GM12878 (cell line): ENCODE measurements at regions not wholly inside any gene's neighbourhood (a gene's known extent, or its start where the extent isn't known, plus 50 kb on each side); places are given as distances from the start of the nearest gene placed in this dataset.

Experiments used
- ATAC-seq: fragments of 200-7000 bp; cut with Tn5 transposase; 3 replicates; pipeline ENCODE4 v1.9.1; 2020; ENCODE audit warnings: mild to moderate bottlenecking, moderate library complexity
- BruUV-seq: library from RNA; stranded (reverse); fragments of 400-500 nt; replicated peaks from 2 replicates; lab custom pipeline; 2021; lab: Mats Ljungman, UMichigan
- CTCF ChIA-PET: fragments of 300-600 bp; sonication (Branson Sonifier 250); formaldehyde crosslinking; extraction: SDS; loops from one replicate; lab custom pipeline; 2021; ENCODE audit warnings: inconsistent platforms; lab: Yijun Ruan, JAX
- POLR2A ChIA-PET: fragments of 350-600 bp; formaldehyde crosslinking; extraction: SDS; loops from one replicate; lab custom pipeline; 2021; ENCODE audit warnings: inconsistent platforms; lab: Charles Lee
- RAD21 ChIA-PET: fragments of 300-600 bp; sonication (Branson Sonifier 250); formaldehyde crosslinking; loops from one replicate; lab custom pipeline; 2023; ENCODE audit warnings: antibody characterized with exemption; ENCODE audit not compliant: unreplicated experiment; lab: Charles Lee
- SMC1A ChIA-PET: fragments of 300-600 bp; sonication (Branson Sonifier 250); formaldehyde crosslinking; loops from one replicate; lab custom pipeline; 2023; ENCODE audit not compliant: unreplicated experiment, uncharacterized antibody; lab: Charles Lee
- DNase-seq: peaks from one replicate; pipeline ENCODE4 v3.0.0-alpha.2; 2011; ENCODE audit warnings: low read depth, low spot score
- FAIRE-seq: peaks from 3 replicates; lab custom pipeline; 2011; peaks lifted over from hg19 to GRCh38; lab: Jason Lieb, UNC
- H2AFZ ChIP-seq: 2 replicates; pipeline ENCODE4 v1.6.0; 2011; ENCODE audit warnings: low read depth, low read length, control low read depth; ENCODE audit not compliant: control insufficient read depth
- H3K27ac ChIP-seq: 2 replicates; pipeline ENCODE4 v1.5.1; 2011; ENCODE audit warnings: control low read depth; ENCODE audit not compliant: control insufficient read depth, insufficient read depth
- H3K27me3 ChIP-seq, 2 experiments: replicated peaks in 1 of 2; 2 replicates each; pipeline versions ENCODE4 v1.6.0 to v1.6.1; 2011; ENCODE audit warnings: low read length in 1 of 2; ENCODE audit not compliant: control insufficient read depth in 2 of 2, insufficient read depth in 2 of 2
- H3K36me3 ChIP-seq, 2 experiments: 2 replicates each; pipeline ENCODE4 v1.5.1; 2011; ENCODE audit warnings: low read length in 1 of 2; ENCODE audit not compliant: control insufficient read depth in 2 of 2, insufficient read depth in 2 of 2
- H3K4me1 ChIP-seq: 2 replicates; pipeline ENCODE4 v1.6.1; 2011; ENCODE audit warnings: mild to moderate bottlenecking, low read length, moderate library complexity, mixed read lengths; ENCODE audit not compliant: control insufficient read depth, insufficient read depth
- H3K4me2 ChIP-seq: 2 replicates; pipeline ENCODE4 v1.6.0; 2011; ENCODE audit warnings: control low read depth; ENCODE audit not compliant: control insufficient read depth, insufficient read depth
- H3K4me3 ChIP-seq: fragments of 200-600 bp; sonication (generic); 2 replicates; pipeline ENCODE4 v1.5.1; 2016
- H3K79me2 ChIP-seq: 2 replicates; pipeline ENCODE4 v1.6.0; 2011; ENCODE audit warnings: low read length; ENCODE audit not compliant: control insufficient read depth, insufficient read depth
- H3K9ac ChIP-seq: 2 replicates; pipeline ENCODE4 v1.8.0; 2011; ENCODE audit warnings: low read length, control low read depth, mixed read lengths; ENCODE audit not compliant: control insufficient read depth, insufficient read depth
- H3K9me3 ChIP-seq: replicated peaks from 3 replicates; pipeline ENCODE4 v1.5.1; 2011; ENCODE audit warnings: mild to moderate bottlenecking, low read length; ENCODE audit not compliant: control insufficient read depth, insufficient read depth
- H4K20me1 ChIP-seq: 2 replicates; pipeline ENCODE4 v1.6.0; 2011; ENCODE audit not compliant: control insufficient read depth, insufficient read depth
- CHD4 ChIP-seq: fragments of 200-600 bp; sonication (generic); IDR thresholded peaks from 2 replicates; pipeline ENCODE4 v1.6.1; 2016; ENCODE audit warnings: mild to moderate bottlenecking
- CREB1 ChIP-seq: IDR thresholded peaks from 2 replicates; pipeline ENCODE4 v1.6.1; 2012; ENCODE audit warnings: low read depth, mild to moderate bottlenecking, inconsistent platforms
- GABPA ChIP-seq: IDR thresholded peaks from 2 replicates; pipeline ENCODE4 v1.6.1; 2014; ENCODE audit warnings: antibody characterized with exemption, low read depth, mild to moderate bottlenecking, inconsistent platforms
- MTA2 ChIP-seq: fragments of 450-650 bp; IDR thresholded peaks from 2 replicates; pipeline ENCODE4 v1.6.1; 2016; ENCODE audit warnings: low read depth, mild to moderate bottlenecking, moderate library complexity
- NFYB ChIP-seq: IDR thresholded peaks from 2 replicates; pipeline ENCODE4 v1.6.1; 2011; ENCODE audit warnings: low read depth, mild to moderate bottlenecking, low read length, improper control_type of control experiment, moderate library complexity; ENCODE audit not compliant: insufficient read depth
- POLR2AphosphoS2 ChIP-seq: IDR thresholded peaks from 2 replicates; pipeline ENCODE4 v1.6.1; 2011; ENCODE audit warnings: low read depth, mild to moderate bottlenecking, low read length, improper control_type of control experiment, moderate library complexity
- POLR2AphosphoS5 ChIP-seq: IDR thresholded peaks from 2 replicates; pipeline ENCODE4 v1.6.1; 2011; ENCODE audit warnings: mild to moderate bottlenecking, low read length, inconsistent platforms
- RAD51 ChIP-seq: fragments of 450-650 bp; IDR thresholded peaks from 2 replicates; pipeline ENCODE4 v1.6.1; 2016; ENCODE audit warnings: moderate library complexity, mild to moderate bottlenecking, inconsistent platforms
- SREBF1 ChIP-seq: IDR thresholded peaks from 2 replicates; pipeline ENCODE4 v1.6.1; 2012; ENCODE audit warnings: mild to moderate bottlenecking, low read length
- SREBF2 ChIP-seq: IDR thresholded peaks from 2 replicates; pipeline ENCODE4 v1.6.1; 2012; ENCODE audit warnings: mild to moderate bottlenecking, low read length
- YBX1 ChIP-seq: fragments of 450-650 bp; IDR thresholded peaks from 2 replicates; pipeline ENCODE4 v1.6.1; 2016; ENCODE audit warnings: antibody characterized with exemption
- ZNF217 ChIP-seq: fragments of 450-650 bp; IDR thresholded peaks from 2 replicates; pipeline ENCODE4 v1.6.1; 2017; ENCODE audit warnings: antibody characterized with exemption, mild to moderate bottlenecking
- ZNF384 ChIP-seq: IDR thresholded peaks from 2 replicates; pipeline ENCODE4 v1.6.1; 2012; ENCODE audit warnings: low read depth, mild to moderate bottlenecking, low read length, improper control_type of control experiment, borderline replicate concordance
- ZNF622 ChIP-seq: fragments of 450-650 bp; IDR thresholded peaks from 2 replicates; pipeline ENCODE4 v1.6.1; 2017; ENCODE audit warnings: mild to moderate bottlenecking, inconsistent platforms
- WGBS: methylation state at CpG from one replicate; pipeline ENCODE4 v1.1.6; 2016; ENCODE audit warnings: low lambda C conversion rate; ENCODE audit not compliant: insufficient replicate concordance, insufficient coverage; ENCODE audit errors: missing lambda C conversion rate; 5-methylcytosine and 5-hydroxymethylcytosine counted together
- in situ Hi-C: fragments of 300-500 bp; cut with MboI; formaldehyde crosslinking; loops from 9 replicates; pipeline ENCODE4 v1.14.3; 2018; ENCODE audit warnings: mixed read lengths
- intact Hi-C: fragments of 100-400 bp; cut with micrococcal nuclease; formaldehyde crosslinking; loops from one replicate; pipeline ENCODE4 v1.14.2; 2022; ENCODE audit not compliant: unreplicated experiment
- TF ChIP-seq, protein P1 (sequence below): IDR thresholded peaks from 2 replicates; pipeline ENCODE4 v1.6.1; 2012; ENCODE audit warnings: mild to moderate bottlenecking, low read depth, low read length

DNA sequence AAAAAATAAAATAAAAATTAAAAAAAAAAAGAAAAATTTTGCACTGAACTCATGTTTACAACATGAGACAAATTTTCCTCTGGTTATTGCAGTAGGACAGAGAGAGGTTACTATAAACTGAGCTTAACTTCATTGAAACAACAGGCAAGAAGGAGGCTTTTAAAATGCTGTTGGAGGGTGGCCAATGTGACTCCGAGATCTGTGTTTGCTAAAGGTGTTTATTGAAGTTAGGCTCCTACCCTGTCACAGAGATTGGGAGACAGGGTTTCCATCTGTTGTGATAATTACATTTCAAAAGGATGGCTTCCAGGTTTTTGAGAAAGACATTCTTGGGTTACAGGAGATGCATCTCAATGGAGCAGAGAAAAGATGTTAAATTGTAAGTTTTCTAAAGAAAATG, 370.5 kb upstream of the HS3ST1 start:
- CTCF ChIA-PET = no interaction called here
- Histone ChIP-seq H3K27me3 (no peaks in the 10 kb centered on the region), H3K36me3 (no peaks in the 10 kb centered on the region), H3K9ac (no peak overlapping the region), H3K79me2 (no peaks in the 10 kb centered on the region), H3K4me2 (no peak overlapping the region), H3K4me1 (no peaks in the 10 kb centered on the region), H2AFZ (no peak overlapping the region), H4K20me1 (no peaks in the 10 kb centered on the region), H3K4me3 (no peak overlapping the region), H3K27ac (no peak overlapping the region), H3K9me3 (no peaks in the 10 kb centered on the region)
- no TSS peak for BruUV-seq
- POLR2A ChIA-PET = no interaction called here
- no peak for TF ChIP-seq SREBF1
- FAIRE-seq = no peak
- SMC1A ChIA-PET = no interaction called here
- in situ Hi-C loops (no loop called here), intact Hi-C loops (no loop called here)
- RAD21 ChIA-PET = no interaction called here
- ATAC-seq = no peak
- WGBS = 0% methylated on average over 1 of the region's 1 CpG
- DNase-seq = no peak

DNA sequence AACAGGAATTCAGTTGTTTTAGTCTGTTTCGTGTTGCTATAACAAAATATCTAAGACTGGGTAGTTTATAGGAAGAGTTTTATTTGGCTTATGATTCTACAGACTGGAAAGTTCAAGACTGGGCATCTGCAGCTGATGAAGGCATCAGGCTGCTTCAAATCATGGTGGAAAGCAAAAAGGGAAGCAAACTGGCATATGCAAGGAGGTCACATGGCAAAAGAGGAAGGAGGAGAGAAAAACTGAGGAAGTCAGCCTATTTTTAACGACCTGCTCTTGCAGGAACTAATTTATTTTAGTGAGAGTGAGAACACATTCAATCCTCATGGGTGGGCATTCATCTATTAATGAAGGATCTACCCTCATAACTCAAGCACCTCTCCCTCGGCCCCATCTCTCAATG, 363.1 kb upstream of the HS3ST1 start:
- no TSS peak for BruUV-seq
- no peak overlapping the region for H3K4me2 ChIP-seq
- CTCF ChIA-PET = no interaction called here
- TF ChIP-seq NFYB (no peak), ZNF217 (no peak), CHD4 (no peak), CREB1 (no peak), GABPA (no peak), SREBF2 (no peak), POLR2AphosphoS2 (no peak), POLR2AphosphoS5 (no peak), MTA2 (no peak), RAD51 (no peak), ZNF384 (no peak), ZNF622 (no peak), YBX1 (no peak)
- TF ChIP-seq, protein P1, sequence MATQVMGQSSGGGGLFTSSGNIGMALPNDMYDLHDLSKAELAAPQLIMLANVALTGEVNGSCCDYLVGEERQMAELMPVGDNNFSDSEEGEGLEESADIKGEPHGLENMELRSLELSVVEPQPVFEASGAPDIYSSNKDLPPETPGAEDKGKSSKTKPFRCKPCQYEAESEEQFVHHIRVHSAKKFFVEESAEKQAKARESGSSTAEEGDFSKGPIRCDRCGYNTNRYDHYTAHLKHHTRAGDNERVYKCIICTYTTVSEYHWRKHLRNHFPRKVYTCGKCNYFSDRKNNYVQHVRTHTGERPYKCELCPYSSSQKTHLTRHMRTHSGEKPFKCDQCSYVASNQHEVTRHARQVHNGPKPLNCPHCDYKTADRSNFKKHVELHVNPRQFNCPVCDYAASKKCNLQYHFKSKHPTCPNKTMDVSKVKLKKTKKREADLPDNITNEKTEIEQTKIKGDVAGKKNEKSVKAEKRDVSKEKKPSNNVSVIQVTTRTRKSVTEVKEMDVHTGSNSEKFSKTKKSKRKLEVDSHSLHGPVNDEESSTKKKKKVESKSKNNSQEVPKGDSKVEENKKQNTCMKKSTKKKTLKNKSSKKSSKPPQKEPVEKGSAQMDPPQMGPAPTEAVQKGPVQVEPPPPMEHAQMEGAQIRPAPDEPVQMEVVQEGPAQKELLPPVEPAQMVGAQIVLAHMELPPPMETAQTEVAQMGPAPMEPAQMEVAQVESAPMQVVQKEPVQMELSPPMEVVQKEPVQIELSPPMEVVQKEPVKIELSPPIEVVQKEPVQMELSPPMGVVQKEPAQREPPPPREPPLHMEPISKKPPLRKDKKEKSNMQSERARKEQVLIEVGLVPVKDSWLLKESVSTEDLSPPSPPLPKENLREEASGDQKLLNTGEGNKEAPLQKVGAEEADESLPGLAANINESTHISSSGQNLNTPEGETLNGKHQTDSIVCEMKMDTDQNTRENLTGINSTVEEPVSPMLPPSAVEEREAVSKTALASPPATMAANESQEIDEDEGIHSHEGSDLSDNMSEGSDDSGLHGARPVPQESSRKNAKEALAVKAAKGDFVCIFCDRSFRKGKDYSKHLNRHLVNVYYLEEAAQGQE = no peak
- no peak overlapping the region for H2AFZ ChIP-seq
- H4K20me1 ChIP-seq = no peaks in the 10 kb centered on the region
- H3K9ac ChIP-seq = no peak overlapping the region
- no peaks in the 10 kb centered on the region for H3K4me1 ChIP-seq
- ATAC-seq (no peak), FAIRE-seq (no peak), DNase-seq (no peak)
- no peaks in the 10 kb centered on the region for H3K9me3 ChIP-seq
- no peak overlapping the region for H3K4me3 ChIP-seq
- POLR2A ChIA-PET = no interaction called here
- SMC1A ChIA-PET = no interaction called here
- RAD21 ChIA-PET = no interaction called here
- H3K79me2 ChIP-seq = no peaks in the 10 kb centered on the region
- no peak overlapping the region for H3K27ac ChIP-seq
- H3K27me3 ChIP-seq = no peaks in the 10 kb centered on the region
- in situ Hi-C loops = no loop called here
- WGBS = 12% methylated on average over 3 of the region's 3 CpGs
- no peaks in the 10 kb centered on the region for H3K36me3 ChIP-seq
- intact Hi-C loops = no loop called here
